ENCODE measurements at regions not wholly inside any gene's neighbourhood (a gene's known extent, or its start where the extent isn't known, plus 50 kb on each side); places are given as distances from the start of the nearest gene placed in this dataset.

DNA sequence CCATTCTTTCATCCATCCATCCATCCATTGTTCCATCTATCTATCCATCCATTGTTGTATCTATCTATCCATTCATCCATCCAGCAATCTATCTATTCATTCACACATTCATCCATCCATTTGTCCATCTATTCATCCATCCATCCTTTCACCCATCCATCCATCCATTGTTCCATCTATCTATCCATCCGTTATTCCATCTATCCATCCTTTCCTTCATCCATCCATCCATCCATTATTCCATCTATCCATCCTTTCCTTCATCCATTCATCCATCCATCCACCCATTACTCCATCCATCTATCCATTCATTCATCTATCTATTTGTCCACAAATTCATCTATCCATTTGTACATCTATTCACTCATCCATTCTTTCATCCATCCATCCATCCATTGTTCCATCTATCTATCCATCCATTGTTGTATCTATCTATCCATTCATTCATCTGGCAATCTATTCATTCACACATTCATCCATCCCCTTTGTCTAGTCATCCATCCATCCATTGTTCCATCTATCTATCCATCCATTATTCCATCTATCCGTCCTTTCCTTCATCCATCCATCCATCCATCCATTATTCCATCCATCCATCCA, 65.9 kb upstream of the ANO1 start:
- Histone ChIP-seq H3K4me1 (no peaks in the 10 kb centered on the region), H3K36me3 (no peaks in the 10 kb centered on the region), H3K4me3 (no peak overlapping the region), H3K9me3 (no peaks in the 10 kb centered on the region), H3K27ac (no peak overlapping the region), H3K27me3 (peaks cover 0 to 3% (median 0%) of the 10 kb centered on the region in 3 donors)
- intact Hi-C loops (cut with DNase I; ENCODE audit: low total_unique reads), result no loop called here
- in situ Hi-C loops (cut with MboI; ENCODE audit: low sequenced_read_pairs in 4 of 4), result no loop called here
- DNase-seq, result no peak
- ATAC-seq, result no peak
- TF ChIP-seq POLR2A (IDR thresholded peaks at IDR 0.05), result no peak
- TF ChIP-seq, protein P1, sequence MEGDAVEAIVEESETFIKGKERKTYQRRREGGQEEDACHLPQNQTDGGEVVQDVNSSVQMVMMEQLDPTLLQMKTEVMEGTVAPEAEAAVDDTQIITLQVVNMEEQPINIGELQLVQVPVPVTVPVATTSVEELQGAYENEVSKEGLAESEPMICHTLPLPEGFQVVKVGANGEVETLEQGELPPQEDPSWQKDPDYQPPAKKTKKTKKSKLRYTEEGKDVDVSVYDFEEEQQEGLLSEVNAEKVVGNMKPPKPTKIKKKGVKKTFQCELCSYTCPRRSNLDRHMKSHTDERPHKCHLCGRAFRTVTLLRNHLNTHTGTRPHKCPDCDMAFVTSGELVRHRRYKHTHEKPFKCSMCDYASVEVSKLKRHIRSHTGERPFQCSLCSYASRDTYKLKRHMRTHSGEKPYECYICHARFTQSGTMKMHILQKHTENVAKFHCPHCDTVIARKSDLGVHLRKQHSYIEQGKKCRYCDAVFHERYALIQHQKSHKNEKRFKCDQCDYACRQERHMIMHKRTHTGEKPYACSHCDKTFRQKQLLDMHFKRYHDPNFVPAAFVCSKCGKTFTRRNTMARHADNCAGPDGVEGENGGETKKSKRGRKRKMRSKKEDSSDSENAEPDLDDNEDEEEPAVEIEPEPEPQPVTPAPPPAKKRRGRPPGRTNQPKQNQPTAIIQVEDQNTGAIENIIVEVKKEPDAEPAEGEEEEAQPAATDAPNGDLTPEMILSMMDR (IDR thresholded peaks at IDR 0.05 in 4 of 5, conservative IDR thresholded peaks at IDR 0.05 in 1 of 5), result no peak

DNA sequence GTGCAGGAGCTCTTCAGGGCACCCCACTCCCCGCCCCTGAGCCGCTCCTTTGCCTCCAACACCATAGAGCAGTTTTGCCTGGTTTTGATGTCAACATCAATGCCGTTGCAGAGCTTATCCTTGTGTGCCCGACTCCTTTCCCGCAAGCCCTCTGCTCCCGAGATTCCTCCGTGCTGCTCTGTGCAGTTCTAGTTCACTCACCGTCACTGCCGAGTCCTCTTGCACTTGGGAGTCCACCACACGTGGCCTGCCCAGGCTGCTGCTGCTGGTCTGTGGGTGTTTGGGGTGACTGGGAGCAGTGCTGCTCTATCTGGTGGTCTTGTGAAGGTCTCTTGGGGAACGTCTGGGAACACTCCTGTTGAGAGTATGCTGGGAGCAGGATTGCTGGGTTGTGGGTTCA, 63.8 kb upstream of the ANO1 start:
- no peaks in the 10 kb centered on the region for H3K4me1 ChIP-seq
- H3K36me3 ChIP-seq, result no peaks in the 10 kb centered on the region
- no peak overlapping the region for H3K4me3 ChIP-seq
- TF ChIP-seq, protein P1 (IDR thresholded peaks at IDR 0.05 in 4 of 5, conservative IDR thresholded peaks at IDR 0.05 in 1 of 5), result no peak
- DNase-seq (no peak), ATAC-seq (no peak)
- in situ Hi-C loops (cut with MboI; ENCODE audit: low sequenced_read_pairs in 4 of 4), result no loop called here
- peaks cover 0 to 3% (median 2%) of the 10 kb centered on the region in 3 donors for H3K27me3 ChIP-seq
- intact Hi-C loops (cut with DNase I; ENCODE audit: low total_unique reads), result no loop called here
- H3K9me3 ChIP-seq, result no peaks in the 10 kb centered on the region
- H3K27ac ChIP-seq, result no peak overlapping the region

DNA sequence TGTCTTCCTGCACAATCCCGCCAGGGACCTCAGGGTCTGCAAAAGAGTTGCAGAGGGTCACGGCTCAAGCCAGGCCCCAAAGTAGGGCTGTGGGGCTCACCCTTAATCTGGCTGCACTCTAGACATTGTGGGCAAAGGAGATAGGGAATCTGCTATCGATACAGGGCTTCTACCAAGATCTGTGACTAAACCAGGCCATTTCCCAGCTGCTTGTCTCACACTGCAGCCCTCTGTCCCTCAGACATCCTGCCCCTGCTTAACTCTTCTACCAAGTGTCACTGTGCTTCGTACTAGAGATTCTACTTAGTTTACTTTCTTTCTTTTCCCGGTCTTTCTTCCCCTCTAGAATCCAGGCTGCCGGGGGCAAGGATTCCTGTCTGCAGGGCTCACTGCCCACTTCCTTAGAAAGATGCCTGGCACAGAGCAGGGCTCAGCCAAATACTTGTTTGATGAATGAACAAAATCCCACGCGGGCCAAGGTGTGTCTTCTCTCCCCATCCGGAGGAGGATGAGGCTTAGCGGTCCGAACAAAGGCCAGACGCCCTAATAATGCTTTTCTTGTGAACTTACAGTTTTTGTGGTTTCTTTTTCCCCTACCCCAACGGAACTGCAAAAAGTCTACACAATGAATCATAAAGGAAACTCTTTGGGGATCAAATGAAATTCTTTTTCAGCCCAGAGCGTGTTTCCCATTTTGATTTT, 61.3 kb upstream of the ANO1 start:
- H3K27me3 ChIP-seq, result peaks cover 0 to 2% (median 0%) of the 10 kb centered on the region in 3 donors
- TF ChIP-seq, protein P1 (IDR thresholded peaks at IDR 0.05 in 4 of 5, conservative IDR thresholded peaks at IDR 0.05 in 1 of 5), result no peak
- no peak for TF ChIP-seq POLR2A (IDR thresholded peaks at IDR 0.05)
- intact Hi-C loops (cut with DNase I; ENCODE audit: low total_unique reads), result no loop called here
- H3K27ac ChIP-seq, result no peak overlapping the region
- DNase-seq (no peak), ATAC-seq (no peak)
- no peaks in the 10 kb centered on the region for H3K4me1 ChIP-seq
- H3K36me3 ChIP-seq, result no peaks in the 10 kb centered on the region
- H3K4me3 ChIP-seq, result no peak overlapping the region
- H3K9me3 ChIP-seq, result no peaks in the 10 kb centered on the region
- in situ Hi-C loops (cut with MboI; ENCODE audit: low sequenced_read_pairs in 4 of 4), result no loop called here

DNA sequence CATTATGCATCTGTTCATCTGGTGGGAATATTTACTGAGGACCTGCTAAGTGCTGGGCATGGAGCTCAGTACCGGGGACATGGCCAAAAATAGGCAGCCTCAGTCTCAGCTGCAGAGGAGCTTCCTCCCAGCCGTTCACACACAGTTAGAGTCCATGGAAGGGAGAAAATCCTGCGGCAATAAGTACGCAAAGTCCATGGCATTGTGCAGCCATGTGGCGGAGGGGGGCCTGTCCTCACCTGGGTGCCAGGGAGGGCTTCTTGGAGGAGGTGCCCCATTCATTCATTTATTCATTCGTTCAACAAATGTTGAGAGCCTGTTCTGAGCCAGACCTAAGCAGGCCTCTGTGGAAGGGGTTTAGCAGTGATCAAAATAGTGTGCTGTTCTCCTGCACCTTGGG, 59.3 kb upstream of the ANO1 start:
- no peak for DNase-seq
- ATAC-seq, result no peak
- Histone ChIP-seq H3K4me1 (no peaks in the 10 kb centered on the region), H3K27me3 (peaks cover 0 to 2% (median 0%) of the 10 kb centered on the region in 3 donors), H3K9me3 (no peaks in the 10 kb centered on the region), H3K4me3 (no peak overlapping the region), H3K27ac (no peak overlapping the region), H3K36me3 (no peaks in the 10 kb centered on the region)
- TF ChIP-seq, protein P1 (IDR thresholded peaks at IDR 0.05 in 4 of 5, conservative IDR thresholded peaks at IDR 0.05 in 1 of 5), result no peak
- no peak for TF ChIP-seq POLR2A (IDR thresholded peaks at IDR 0.05)
- in situ Hi-C loops (cut with MboI; ENCODE audit: low sequenced_read_pairs in 4 of 4), result no loop called here
- intact Hi-C loops (cut with DNase I; ENCODE audit: low total_unique reads), result no loop called here
